HG03565 (cell line): ENCODE measurements at regions not wholly inside any gene's neighbourhood (a gene's known extent, or its start where the extent isn't known, plus 50 kb on each side); places are given as distances from the start of the nearest gene placed in this dataset.

Source experiments
- ATAC-seq: cut with Tn5 transposase; IDR thresholded peaks from one replicate; pipeline ENCODE4 v1.9.1; 2021; ENCODE audit warnings: mild to moderate bottlenecking, moderate library complexity; ENCODE audit not compliant: unreplicated experiment

- no peak for ATAC-seq
Observed at GRCh38 chr14:44720707-44721106, 213.6 kb upstream of the FSCB start.

- ATAC-seq = no peak
Observed at GRCh38 chr14:44712024-44712815, 205.1 kb upstream of the FSCB start.

- ATAC-seq = no peak
Observed at GRCh38 chr14:44701563-44702263, 194.6 kb upstream of the FSCB start.

- no peak for ATAC-seq
Observed at GRCh38 chr14:44700694-44701093, 193.6 kb upstream of the FSCB start.

- ATAC-seq = no peak
Observed at GRCh38 chr14:44700184-44700583, 193.1 kb upstream of the FSCB start.

DNA sequence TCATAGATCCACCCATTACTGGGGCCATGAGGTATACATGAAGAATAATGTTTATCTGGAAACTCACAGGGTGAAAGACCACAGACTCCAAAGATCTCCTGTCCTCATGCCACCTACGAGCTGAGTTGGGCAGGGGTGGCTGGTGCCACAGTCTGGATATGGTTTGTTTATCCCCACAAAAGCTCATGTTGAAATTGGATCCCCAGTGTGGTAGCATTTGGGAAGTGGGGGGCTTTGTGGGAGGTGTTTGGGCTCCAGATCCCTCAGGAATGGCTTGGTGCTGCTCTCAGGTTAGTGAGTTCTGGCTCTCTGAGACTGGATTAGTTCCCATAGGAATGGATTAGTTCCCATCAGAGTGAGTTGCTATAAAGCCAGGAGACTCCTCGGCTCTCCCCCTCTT, 192.3 kb upstream of the FSCB start:
- ATAC-seq = no peak

DNA sequence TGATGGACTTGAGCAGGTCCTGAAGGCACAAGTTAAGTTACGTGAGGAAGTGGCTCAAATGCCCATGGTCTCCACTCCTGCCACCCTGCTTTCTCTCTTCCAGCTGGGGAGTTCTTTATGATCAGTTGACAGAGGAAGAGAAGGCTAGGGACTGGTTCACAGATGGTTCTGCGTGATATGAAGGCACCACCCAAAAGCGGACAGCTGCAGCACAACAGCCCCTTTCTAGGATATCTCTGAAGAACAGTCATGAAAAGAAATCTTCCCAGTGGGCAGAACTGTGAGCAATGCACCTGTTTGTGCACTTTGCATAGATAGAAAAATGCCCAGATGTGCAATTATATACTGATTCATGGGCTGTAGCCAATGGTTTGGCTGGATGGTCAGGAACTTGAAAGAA, 162.4 kb upstream of the FSCB start:
- ATAC-seq = no peak

GRCh38 chr14:44663136-44663535, 156.1 kb upstream of the FSCB start:
- no peak for ATAC-seq

GRCh38 chr14:44662250-44662891, 155.3 kb upstream of the FSCB start:
- ATAC-seq = no peak

GRCh38 chr14:44658389-44658696, 151.3 kb upstream of the FSCB start:
- ATAC-seq = no peak

DNA sequence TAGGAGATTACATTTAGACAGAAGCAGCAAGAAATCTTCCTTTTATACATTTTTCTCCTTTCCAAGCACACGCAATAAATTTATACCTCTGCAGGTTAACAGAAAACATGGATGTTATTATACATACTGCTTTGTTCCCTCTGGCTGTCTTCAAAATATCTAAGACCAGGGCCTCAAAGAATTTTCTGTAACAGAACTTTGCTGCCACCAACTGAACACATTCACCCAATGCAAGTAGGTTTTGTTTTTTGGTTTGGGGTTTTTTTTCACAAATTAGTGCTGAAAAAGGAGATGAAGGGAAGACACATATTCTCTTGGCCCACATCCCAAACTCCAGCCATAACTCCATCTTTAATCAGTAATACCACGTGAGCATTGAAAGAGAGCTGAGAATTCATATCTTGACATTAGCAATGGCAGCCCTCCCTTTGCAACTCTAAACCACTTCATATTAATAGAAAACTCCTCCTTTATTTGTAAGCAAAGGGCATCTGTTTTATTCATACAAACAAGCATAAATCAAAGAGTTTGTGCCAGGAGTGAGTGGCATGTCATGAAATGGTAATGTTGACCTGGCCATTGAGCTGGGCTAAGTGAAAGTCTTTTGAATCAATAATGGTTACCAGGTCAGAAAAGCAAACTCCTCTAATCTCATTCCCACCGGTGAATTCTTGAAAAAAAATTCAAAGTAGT, 150.8 kb upstream of the FSCB start:
- ATAC-seq = no peak

DNA sequence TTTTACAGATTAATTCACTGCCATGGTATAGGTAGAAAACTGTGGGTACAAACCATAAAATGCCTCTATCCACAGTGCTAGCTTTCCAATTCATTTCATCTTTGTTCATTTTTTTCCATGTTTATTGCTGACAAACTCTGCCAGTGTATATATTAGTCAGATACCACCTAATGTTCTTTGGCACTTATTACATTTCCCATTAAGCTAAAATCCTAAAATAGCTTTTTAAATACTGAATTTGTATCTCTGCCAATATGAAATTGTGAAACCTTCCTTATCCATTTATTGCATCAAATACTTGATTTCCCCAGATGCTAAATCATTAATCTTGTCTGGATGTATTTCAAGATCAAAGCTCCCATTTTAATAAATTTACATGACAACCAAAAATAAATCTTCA, 150.1 kb upstream of the FSCB start:
- ATAC-seq = no peak

- no peak for ATAC-seq
Observed at GRCh38 chr14:44654591-44654990, 147.5 kb upstream of the FSCB start.

DNA sequence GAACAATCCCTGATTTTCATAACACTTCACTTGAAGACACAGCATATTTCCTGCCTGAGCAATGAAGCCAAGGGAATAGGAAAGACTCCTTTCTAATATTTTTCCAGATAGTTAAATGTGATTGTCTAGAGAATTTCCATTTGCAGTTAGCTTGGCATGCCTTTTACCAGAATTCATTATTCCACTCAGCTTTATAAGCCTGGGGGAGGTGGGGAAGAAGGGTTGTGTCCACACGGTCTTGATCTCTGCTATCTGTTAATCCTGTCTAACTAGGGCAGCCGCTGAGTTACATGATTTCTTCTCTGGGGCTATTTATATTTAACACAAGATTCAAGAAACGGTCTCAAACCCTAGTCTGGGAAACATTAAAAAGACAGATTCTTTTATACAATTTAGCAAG, 146.6 kb upstream of the FSCB start:
- ATAC-seq = no peak

DNA sequence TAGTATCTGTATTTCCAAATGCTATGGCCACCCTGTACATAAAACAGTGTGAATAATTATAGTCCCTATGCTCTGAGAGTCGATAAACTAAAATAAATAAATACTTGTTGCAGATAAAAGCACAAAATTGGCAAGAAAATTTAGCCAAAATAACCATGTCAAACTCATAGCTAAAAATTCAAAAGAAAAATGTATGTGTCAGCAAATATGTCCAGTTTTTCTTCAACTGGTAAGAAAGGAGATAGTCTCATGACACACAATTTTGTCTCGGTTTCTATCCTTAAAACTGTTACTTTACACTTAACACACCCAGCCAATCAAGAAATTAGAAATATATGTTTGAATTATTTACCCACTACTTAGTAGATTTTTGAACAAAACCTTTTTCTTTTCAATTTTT, 145.6 kb upstream of the FSCB start:
- no peak for ATAC-seq

GRCh38 chr14:44649061-44649460, 142.0 kb upstream of the FSCB start:
- no peak for ATAC-seq

GRCh38 chr14:44640416-44640815, 133.3 kb upstream of the FSCB start:
- no peak for ATAC-seq

- ATAC-seq = no peak
Observed at GRCh38 chr14:44639781-44640385, 132.8 kb upstream of the FSCB start.

DNA sequence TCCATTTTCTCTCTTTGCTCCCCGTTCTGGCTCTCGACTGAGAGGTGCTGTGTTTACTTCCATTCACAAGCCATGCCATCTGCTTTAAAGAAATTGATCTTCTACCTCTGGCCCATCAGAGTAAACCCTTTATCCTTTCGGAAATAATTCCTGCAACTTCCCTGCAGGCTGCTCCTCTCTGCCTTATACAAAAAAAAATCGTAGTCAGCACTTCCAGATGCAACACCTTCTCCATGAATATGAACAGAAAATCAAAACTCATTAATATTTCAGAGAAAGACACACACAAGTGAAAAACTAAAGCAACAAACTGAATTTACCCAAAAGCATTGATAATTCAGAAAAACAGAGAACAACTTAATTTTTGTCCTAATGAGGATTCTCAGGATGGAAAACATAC, 127.6 kb upstream of the FSCB start:
- ATAC-seq = no peak

DNA sequence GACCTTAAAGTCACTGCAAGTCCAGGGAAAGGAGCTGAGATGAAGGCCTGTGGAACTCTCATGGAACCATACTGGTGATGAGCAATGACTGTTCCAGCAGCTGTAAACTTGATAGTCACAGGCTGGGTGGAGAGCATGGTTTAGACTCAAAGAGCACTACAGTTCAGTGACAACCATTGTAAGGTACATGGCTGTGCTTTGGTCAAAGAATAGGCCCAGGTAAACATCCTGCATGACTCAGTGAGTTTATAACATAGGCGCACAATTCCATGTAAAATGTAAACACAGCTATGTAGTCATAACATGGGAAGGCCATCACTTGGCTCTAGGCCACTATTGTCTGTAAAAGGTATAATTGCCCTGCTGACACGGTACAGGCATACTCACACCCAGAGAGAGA, 119.3 kb upstream of the FSCB start:
- no peak for ATAC-seq

DNA sequence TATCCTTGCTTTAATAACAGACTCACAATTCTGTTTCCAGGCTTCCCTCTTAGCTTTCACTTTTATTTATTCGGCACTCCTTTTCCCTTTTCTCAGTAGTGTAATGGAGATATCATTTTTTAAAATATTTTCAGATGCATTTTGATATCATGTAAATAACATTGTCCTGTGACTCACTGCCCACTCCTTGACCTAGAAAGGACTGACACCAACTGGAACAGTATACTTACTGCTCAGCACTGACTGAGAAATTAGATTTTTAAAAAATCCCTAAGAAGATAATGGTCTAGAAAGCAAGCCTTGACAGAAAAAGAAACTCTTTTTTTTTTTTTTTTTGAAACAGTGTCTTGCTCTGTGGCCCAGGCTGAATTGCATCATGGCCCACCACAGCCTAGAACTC, 118.0 kb upstream of the FSCB start:
- ATAC-seq = no peak
